ENCODE measurements at regions not wholly inside any gene's neighbourhood (a gene's known extent, or its start where the extent isn't known, plus 50 kb on each side); places are given as distances from the start of the nearest gene placed in this dataset.

DNA sequence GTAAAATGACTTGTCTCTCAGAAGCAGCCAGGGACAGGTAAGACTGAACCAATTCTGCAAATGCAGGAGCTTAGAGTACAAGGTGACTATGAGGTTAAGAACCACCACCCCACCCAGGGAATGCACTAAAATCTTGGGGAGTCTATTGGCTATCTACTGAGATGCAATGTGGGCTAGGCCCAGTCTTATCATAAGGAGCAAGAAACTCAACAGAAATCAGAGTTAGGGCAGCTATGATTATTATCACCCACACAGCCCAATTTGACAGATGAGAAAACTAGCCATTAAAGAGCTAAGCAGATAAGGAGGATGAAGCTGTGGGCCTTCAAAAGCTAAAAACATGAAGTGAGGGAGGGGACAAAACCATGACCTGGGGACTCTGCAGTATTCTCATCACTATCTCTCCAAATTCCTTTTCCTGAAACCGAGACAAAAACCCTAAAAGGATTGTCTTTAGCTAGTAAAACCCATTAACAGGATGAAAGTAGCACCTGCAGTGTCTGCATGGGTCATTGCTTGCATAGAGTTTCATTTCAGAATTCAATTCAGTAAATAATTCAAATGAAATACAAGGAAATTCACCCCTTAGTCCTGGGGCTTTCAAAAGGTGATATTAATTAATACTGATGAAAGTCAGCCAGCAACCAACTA is 68.8 kb upstream of the USP47 start:
- no peaks in the 10 kb centered on the region for H3K9me3 ChIP-seq
- no peak for TF ChIP-seq POLR2A (IDR thresholded peaks at IDR 0.05)
- no peak for TF ChIP-seq POLR2AphosphoS5 (IDR thresholded peaks at IDR 0.05)
- peaks cover 0 to 7% (median 0%) of the 10 kb centered on the region in 6 donors for H3K4me1 ChIP-seq
- H3K4me3 ChIP-seq: no peak overlapping the region
- H3K27ac ChIP-seq: no peak overlapping the region
- DNase-seq: no peak
- 30 to 84% (median 68%) methylated on average over 1 of the region's 1 CpG for WGBS, 5 donors
- intact Hi-C loops (cut with DNase I; ENCODE audit: low total_unique reads): no loop called here
- no peaks in the 10 kb centered on the region for H3K36me3 ChIP-seq
- peaks cover 0 to 27% (median 0%) of the 10 kb centered on the region in 7 donors for H3K27me3 ChIP-seq (replicated peaks in 1 of 7)

DNA sequence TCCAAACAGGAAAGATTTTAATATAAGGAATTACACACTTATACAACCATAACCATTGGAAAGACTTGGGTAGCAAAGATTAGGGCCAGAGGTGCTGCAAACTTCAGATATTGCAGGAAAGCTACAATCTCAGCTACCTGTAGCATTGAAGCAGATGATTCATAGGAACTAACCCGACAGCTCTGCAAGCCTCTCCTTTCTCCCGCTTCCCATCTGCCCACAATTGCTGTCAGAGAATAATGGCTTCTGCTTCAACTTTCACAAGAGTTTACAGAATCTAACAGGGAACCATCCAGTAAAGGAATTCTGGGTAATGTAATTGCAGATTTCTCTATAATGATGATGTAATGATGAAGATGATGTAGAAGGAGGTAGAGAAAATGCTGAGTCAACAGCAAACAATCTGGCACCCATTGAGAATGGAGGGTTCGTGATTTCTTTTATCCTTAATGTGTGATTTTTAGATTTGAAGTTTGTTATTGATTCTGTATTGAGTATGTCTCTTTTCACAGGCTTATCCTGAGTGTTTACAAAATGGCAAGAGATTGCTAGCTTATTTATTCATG is 70.8 kb upstream of the USP47 start:
- no peaks in the 10 kb centered on the region for H3K4me1 ChIP-seq
- H3K9me3 ChIP-seq: no peaks in the 10 kb centered on the region
- H3K27ac ChIP-seq: no peak overlapping the region
- TF ChIP-seq POLR2AphosphoS5 (IDR thresholded peaks at IDR 0.05): no peak
- TF ChIP-seq POLR2A (IDR thresholded peaks at IDR 0.05): no peak
- TF ChIP-seq, protein P1, sequence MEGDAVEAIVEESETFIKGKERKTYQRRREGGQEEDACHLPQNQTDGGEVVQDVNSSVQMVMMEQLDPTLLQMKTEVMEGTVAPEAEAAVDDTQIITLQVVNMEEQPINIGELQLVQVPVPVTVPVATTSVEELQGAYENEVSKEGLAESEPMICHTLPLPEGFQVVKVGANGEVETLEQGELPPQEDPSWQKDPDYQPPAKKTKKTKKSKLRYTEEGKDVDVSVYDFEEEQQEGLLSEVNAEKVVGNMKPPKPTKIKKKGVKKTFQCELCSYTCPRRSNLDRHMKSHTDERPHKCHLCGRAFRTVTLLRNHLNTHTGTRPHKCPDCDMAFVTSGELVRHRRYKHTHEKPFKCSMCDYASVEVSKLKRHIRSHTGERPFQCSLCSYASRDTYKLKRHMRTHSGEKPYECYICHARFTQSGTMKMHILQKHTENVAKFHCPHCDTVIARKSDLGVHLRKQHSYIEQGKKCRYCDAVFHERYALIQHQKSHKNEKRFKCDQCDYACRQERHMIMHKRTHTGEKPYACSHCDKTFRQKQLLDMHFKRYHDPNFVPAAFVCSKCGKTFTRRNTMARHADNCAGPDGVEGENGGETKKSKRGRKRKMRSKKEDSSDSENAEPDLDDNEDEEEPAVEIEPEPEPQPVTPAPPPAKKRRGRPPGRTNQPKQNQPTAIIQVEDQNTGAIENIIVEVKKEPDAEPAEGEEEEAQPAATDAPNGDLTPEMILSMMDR (IDR thresholded peaks at IDR 0.05 in 8 of 11, conservative IDR thresholded peaks at IDR 0.05 in 3 of 11): no peak
- peaks cover 0 to 22% (median 0%) of the 10 kb centered on the region in 7 donors for H3K27me3 ChIP-seq (replicated peaks in 1 of 7)
- H3K36me3 ChIP-seq: no peaks in the 10 kb centered on the region
- WGBS, 5 donors: 86 to 95% (median 90%) methylated on average over 3 of the region's 3 CpGs
- no peak overlapping the region for H3K4me3 ChIP-seq
- intact Hi-C loops (cut with DNase I; ENCODE audit: low total_unique reads): no loop called here
- no peak for DNase-seq

DNA sequence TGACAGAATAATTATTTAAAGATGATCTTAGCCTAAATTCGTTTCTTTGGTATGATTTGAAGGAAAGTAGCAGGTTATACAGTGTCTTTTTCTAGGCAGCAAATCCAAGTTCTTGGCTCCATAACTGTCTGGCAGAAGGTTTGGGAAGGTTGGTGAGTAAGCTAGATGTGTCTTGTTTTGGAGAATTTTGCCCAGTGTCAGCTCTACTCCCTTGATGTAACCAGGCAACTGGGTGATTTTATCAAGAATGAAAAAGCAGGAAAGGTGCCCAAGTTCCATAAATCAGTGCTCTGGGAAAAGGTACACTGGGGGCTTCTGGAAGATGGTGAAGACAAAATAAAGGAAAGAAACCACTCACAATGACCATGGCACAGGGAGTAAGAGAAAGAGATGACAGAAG is 71.5 kb upstream of the USP47 start:
- Histone ChIP-seq H3K4me3 (no peak overlapping the region), H3K27ac (no peak overlapping the region), H3K36me3 (no peaks in the 10 kb centered on the region), H3K9me3 (no peaks in the 10 kb centered on the region), H3K4me1 (no peaks in the 10 kb centered on the region), H3K27me3 (replicated peaks in 1 of 7) (peaks cover 0 to 23% (median 0%) of the 10 kb centered on the region in 7 donors)
- intact Hi-C loops (cut with DNase I; ENCODE audit: low total_unique reads): no loop called here
- no peak for DNase-seq
- WGBS, 5 donors: 60 to 73% (median 69%) methylated on average over 1 of the region's 1 CpG
- TF ChIP-seq POLR2A (IDR thresholded peaks at IDR 0.05): no peak
- no peak for TF ChIP-seq POLR2AphosphoS5 (IDR thresholded peaks at IDR 0.05)
- TF ChIP-seq, protein P1 (IDR thresholded peaks at IDR 0.05 in 8 of 11, conservative IDR thresholded peaks at IDR 0.05 in 3 of 11): no peak

DNA sequence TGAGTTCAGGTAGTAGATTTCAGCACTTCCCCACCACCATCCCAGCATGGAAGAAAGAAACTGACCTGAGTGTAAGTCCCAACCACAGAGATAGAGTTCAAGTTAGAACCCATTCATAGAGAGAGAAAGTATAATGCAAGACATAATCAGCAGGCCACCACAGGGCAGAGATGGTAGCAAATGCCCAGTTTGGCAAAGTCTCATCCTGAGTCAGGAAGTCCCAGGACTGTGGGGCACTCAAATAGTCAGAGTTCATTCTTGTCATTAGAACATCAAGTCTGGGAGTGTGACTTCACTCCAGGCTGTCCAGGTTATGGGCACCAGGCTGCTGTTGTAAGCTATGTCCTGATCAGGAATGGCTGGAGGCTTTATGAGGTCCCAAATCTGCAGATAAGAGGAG is 72.0 kb upstream of the USP47 start:
- Histone ChIP-seq H3K4me3 (no peak overlapping the region), H3K36me3 (no peaks in the 10 kb centered on the region), H3K9me3 (no peaks in the 10 kb centered on the region), H3K4me1 (no peaks in the 10 kb centered on the region), H3K27ac (no peak overlapping the region), H3K27me3 (replicated peaks in 1 of 7) (peaks cover 0 to 23% (median 0%) of the 10 kb centered on the region in 7 donors)
- no peak for DNase-seq
- TF ChIP-seq POLR2AphosphoS5 (IDR thresholded peaks at IDR 0.05) (no peak), POLR2A (IDR thresholded peaks at IDR 0.05) (no peak)
- TF ChIP-seq, protein P1 (IDR thresholded peaks at IDR 0.05 in 8 of 11, conservative IDR thresholded peaks at IDR 0.05 in 3 of 11): no peak
- intact Hi-C loops (cut with DNase I; ENCODE audit: low total_unique reads): no loop called here
